HL-60 (cell line): ENCODE measurements at regions not wholly inside any gene's neighbourhood (a gene's known extent, or its start where the extent isn't known, plus 50 kb on each side); places are given as distances from the start of the nearest gene placed in this dataset.

ENCODE experiments used
- DNase-seq, 2 experiments: peaks; one replicate each; pipeline ENCODE4 v3.0.0-alpha.2; 2010 to 2020; ENCODE audit warnings: low read depth in 1 of 2, low spot score in 1 of 2
- H3K27ac ChIP-seq: fragments of 250-450 bp; sonication (Bioruptor Pico); replicated peaks from 2 replicates; pipeline ENCODE4 v1.5.1; 2020; ENCODE audit warnings: mild to moderate bottlenecking, moderate library complexity
- H3K27me3 ChIP-seq: fragments of 250-450 bp; sonication (Bioruptor Pico); 2 replicates; pipeline ENCODE4 v1.5.1; 2021; ENCODE audit warnings: mild to moderate bottlenecking, moderate library complexity; ENCODE audit not compliant: insufficient read depth, poor library complexity, severe bottlenecking
- H3K4me3 ChIP-seq: replicated peaks from 2 replicates; pipeline ENCODE4 v1.5.1; 2011; ENCODE audit warnings: mild to moderate bottlenecking, control low read depth, low read length; ENCODE audit not compliant: insufficient read depth
- CTCF ChIP-seq: IDR thresholded peaks from one replicate; pipeline ENCODE4 v1.5.1; 2011; ENCODE audit warnings: low read length, control low read depth, inconsistent platforms; ENCODE audit not compliant: insufficient read depth
- GABPA ChIP-seq: IDR thresholded peaks from 2 replicates; pipeline ENCODE4 v1.6.1; 2012; ENCODE audit warnings: low read depth
- POLR2AphosphoS5 ChIP-seq: IDR thresholded peaks from 2 replicates; pipeline ENCODE4 v1.6.1; 2012; ENCODE audit warnings: low read depth
- REST ChIP-seq: IDR thresholded peaks from 2 replicates; pipeline ENCODE4 v1.6.1; 2012; ENCODE audit warnings: low read depth; ENCODE audit not compliant: insufficient replicate concordance
- SPI1 ChIP-seq: IDR thresholded peaks from 2 replicates; pipeline ENCODE4 v1.6.1; 2012; ENCODE audit warnings: low read depth, mild to moderate bottlenecking, borderline replicate concordance

- no peak for DNase-seq
These were observed 154.2 kb downstream of the IMPG2 start for GRCh38 chr3:101166150-101166549.

GRCh38 chr3:101163554-101163953 lies 156.8 kb downstream of the IMPG2 start:
- TF ChIP-seq SPI1, result no peak
- TF ChIP-seq CTCF, result no peak
- TF ChIP-seq GABPA, result no peak
- no peak for TF ChIP-seq REST
- no peak for TF ChIP-seq POLR2AphosphoS5
- no peak overlapping the region for H3K4me3 ChIP-seq
- no peak overlapping the region for H3K27ac ChIP-seq
- peaks cover 2% of the 10 kb centered on the region for H3K27me3 ChIP-seq
- no peak for DNase-seq

More at GRCh38 chr3:101166150-101166549, 154.2 kb downstream of the IMPG2 start:
- H3K27me3 ChIP-seq, result peaks cover 2% of the 10 kb centered on the region
- no peak overlapping the region for H3K4me3 ChIP-seq
- H3K27ac ChIP-seq, result no peak overlapping the region
- TF ChIP-seq SPI1, result no peak
- TF ChIP-seq CTCF, result no peak

DNA sequence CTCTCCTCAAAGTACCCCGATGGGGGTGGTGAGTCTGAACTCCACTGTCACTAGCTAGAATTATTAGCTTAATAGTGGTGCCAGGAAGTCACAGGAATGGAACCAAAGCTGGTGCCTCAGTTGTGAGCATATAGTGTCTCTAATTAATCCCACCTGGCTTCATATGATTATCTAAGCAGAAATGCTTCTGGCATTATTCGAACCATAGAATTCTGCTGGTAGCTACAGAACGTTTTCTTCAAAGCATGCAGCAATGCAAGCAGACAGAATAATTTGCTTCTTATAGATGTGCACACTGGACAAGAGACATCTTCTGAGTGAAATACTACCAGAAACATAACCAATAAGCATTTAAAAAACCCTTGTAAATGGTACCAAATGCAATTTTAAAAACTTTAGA lies 160.9 kb downstream of the IMPG2 start:
- Histone ChIP-seq H3K27ac (no peak overlapping the region), H3K27me3 (no peaks in the 10 kb centered on the region), H3K4me3 (no peak overlapping the region)
- DNase-seq, result no peak
- no peak for TF ChIP-seq REST
- no peak for TF ChIP-seq GABPA
- no peak for TF ChIP-seq CTCF
- no peak for TF ChIP-seq POLR2AphosphoS5
- TF ChIP-seq SPI1, result no peak

DNA sequence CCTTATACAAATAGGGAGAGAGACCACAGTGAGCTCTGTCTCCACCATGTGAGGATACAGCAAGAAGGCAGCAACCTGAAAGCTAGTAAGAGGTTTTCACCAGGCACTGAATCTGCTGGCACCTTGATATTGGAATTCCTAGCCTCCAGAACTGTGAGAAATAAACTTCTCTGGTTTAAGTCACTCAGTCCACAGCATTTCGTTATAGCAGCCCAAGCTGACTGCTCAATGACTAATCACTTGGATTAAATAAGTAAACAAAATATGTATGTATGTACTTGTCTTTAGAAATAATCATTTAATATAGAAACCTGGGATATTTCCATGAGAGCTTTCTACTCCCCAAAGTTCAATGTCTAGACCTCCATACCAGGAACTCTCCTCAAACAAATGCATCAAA lies 162.0 kb downstream of the IMPG2 start:
- TF ChIP-seq POLR2AphosphoS5 (no peak), CTCF (no peak), REST (no peak), GABPA (no peak), SPI1 (no peak)
- Histone ChIP-seq H3K27me3 (no peaks in the 10 kb centered on the region), H3K27ac (no peak overlapping the region), H3K4me3 (no peak overlapping the region)
- no peak for DNase-seq
